Fibroblast of peridontal ligament (primary cell): ENCODE measurements at regions not wholly inside any gene's neighbourhood (a gene's known extent, or its start where the extent isn't known, plus 50 kb on each side); places are given as distances from the start of the nearest gene placed in this dataset.
A peak's percentile ranks its signal among the peaks of the same experiment; 100 is the strongest.

Experiments
- DNase-seq: peaks from one replicate; pipeline ENCODE4 v3.0.0-alpha.2; 2010; ENCODE audit errors: extremely low read depth

- peak; percentile 19 for DNase-seq
Observed at GRCh38 chr6:22067122-22067521, 229.7 kb downstream of the PRL start.

GRCh38 chr6:22067671-22068070 is 229.2 kb downstream of the PRL start:
- peak; percentile 25 for DNase-seq

DNA sequence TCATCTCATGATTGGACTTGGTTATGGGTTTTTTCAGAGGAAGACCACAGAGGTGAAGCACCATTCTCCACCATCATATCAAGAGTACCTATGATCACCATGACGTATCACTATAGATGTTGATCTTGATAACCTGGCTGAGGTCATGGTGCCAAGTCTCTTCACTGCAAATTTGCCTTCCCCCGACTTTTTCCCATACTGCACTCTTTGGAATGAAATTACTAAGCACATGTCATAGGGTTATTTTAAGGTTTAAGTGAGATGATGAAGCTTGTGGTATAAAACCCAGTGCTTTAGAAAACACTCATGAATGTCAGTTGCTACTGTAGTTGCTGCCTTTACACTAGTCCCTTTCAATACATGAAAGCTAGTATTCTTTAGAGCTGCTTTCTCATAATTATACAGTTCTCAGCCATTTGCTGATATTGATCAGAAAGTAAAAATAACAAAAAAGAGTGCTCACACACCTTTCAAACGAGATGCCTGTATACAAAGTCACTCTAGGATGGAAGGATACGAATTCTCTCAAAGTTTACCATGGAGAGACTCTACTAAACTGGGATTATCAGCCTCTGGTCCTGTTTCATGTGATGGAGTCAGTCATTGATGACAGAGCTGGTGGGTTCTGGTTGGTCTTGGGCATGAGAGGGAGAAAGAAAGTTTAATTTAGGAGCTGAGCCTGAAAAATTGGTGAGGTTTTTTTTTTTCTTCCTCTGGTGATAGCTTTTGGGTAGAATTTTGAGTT is 228.1 kb downstream of the PRL start:
- DNase-seq: no peak

DNA sequence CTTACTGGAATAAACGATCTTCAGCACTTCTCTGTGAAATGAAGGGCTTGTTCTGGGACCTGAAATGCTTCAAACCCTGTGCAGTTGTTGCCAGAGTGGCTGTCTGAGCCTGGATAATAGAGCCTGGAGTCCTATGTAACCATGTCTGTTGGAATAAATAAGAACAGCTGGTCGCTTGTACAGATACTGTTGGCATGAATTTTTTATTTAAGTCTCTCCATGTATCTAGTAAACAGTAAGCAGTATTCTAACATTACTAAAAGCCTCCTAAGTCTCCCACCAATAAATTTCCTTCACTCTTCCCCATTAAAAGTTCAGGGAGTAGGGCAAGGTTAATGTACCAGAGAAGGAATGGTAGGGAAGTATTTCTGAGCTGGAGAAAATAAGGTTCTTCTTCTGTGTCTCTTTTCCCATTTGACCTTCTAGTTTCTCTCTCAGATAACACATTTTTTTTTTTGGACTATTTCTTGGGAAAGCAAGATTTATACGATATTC is 227.5 kb downstream of the PRL start:
- no peak for DNase-seq

DNA sequence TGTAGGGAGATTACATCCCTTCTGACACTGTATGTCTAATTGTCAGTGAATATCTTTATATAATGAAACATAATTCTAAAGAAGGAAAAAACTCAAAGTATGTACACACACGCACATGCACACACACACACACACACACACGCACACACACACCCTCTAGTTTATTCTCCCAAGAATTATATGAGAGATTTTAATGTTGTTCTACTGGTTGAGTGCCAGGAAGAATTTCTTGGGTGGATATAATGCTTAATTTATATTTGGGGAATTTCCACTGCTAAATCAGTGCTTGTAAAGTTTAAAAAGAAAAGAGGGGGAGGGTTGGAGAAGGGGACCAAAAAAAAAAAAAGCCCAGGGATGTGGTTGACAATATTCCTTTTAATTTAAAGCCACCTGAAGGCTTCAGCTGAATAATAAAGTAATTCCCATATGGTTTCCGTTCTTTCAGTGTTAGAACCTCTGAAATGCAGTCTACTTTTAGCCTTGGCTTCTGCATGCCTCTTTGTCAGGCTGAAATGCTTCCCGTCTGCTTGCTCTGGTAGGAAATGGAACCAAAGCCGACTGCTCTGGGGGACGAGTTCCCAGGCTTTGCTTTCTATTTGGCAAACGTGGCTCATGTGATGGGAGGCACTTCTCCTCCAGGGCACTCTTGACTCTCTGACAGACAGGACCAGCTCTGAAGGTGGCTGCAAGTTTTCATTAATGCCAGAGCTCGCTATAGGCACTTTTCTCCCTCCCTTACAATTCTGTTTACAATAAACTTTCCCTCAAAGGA is 225.4 kb downstream of the PRL start:
- DNase-seq: peak; percentile 64

DNA sequence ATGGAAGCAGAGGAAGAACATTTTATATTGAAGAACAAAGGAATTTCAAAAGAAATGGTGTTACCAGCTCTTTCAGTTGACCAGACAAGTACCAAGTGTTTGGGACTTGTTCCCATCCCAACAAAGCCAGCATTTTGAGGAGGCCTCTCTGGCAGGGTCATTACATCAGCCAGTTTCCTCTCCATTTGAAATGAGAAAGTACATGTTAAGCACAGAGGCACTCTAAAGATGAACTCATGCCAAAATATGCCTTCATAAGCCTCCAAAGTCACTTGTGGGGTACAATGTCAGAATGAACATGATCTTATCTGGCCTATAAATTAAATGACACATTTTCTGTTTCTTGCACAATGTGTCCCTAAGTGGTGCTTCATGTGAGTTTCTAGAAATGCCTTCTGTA is 223.9 kb downstream of the PRL start:
- DNase-seq: peak; percentile 51

- DNase-seq: peak; percentile 63
Observed at GRCh38 chr6:22073516-22074198, 223.2 kb downstream of the PRL start.

DNA sequence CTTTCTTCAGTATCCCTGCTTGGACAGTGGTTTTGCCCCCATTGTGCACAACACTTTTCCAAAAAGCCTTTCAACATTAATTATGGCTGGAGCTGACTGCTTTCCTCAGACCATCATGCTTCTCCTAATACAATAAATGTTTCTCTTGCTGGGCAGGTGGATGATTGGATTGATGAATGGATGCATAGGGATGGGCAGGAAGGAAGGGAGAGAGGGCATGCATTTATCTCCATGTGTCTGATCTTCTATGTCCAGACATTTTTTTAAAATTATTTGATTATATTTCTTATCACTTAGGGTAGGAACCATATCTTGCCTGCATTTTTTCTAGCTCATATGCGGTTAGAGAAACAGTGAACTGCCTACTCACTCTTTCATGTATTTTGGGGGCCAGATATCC is 218.5 kb downstream of the PRL start:
- no peak for DNase-seq

- no peak for DNase-seq
Observed at GRCh38 chr6:22078802-22079545, 217.9 kb downstream of the PRL start.

DNA sequence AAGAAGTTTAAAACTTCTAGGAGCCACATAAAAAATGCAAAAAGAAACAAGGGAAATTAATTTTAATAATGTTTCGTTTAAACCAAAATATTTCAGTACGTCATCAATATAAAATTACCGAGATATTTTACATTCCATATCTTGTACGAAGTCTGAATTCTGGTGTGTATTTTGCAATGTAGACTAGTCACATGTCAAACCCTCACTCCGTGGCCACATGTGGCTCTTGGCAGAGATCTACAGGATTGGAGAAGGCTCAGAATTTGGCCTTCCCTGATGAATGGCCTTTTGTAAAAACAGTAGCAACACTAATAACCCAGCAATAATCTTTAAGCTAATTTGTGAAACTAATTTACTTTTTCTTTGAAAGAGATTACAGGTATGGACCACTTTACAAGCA is 217.1 kb downstream of the PRL start:
- no peak for DNase-seq

DNA sequence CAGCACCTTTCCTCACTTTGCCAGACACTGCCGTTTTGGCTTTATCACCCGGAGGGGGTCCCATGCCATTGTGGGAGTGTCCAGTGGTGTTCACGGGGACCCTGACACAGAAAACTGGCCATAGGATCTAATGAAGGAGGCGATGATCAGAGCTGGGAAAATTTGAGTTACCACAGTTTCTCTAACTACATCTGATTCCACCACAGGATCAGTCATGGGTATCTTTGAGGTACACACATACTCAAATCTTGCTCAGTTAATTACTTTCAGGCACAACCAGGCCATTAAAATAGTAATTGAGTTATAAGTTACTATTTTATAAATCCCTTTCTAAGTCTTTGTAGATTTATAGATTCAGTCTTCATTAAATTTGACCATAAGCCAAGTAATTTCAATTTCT is 215.1 kb downstream of the PRL start:
- no peak for DNase-seq

DNA sequence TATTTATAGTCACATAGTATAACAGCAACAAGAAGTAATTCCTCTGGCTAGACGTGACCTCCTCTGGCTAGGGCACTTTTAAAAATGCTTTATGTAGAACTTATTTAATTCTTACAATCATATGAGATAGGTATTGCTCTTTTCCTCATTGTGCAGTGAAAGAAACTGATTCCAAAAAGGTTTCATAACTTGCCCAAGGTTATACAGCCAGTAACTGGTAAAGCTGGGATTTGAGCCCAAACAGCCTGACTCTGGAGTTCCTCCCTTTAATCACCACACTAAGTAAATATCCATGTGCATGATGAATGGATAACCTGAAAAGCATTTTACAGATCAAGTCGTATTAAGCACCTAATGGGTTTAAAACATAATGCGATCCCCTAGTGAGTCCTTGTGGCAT is 214.6 kb downstream of the PRL start:
- DNase-seq: peak; percentile 60

DNA sequence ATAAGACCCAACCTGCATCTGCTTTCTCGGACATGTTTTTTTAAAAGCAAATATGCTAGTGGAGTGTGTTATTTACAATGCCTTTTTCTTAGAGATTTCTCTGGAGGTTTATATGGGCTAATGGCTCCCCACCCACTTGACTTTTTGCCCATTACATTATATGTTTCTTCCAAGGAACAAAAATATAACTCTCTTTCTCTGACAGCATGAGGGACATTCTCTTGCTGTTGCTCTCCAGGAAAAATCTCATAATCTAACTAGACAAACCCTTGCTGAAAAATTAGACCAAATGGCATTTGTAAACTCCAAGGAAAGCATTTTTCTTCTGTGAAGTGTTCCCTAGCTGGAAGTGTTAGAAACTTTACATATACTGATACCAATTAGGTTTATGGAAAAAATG is 213.7 kb downstream of the PRL start:
- no peak for DNase-seq

- no peak for DNase-seq
Observed at GRCh38 chr6:22087960-22088706, 208.7 kb downstream of the PRL start.

DNA sequence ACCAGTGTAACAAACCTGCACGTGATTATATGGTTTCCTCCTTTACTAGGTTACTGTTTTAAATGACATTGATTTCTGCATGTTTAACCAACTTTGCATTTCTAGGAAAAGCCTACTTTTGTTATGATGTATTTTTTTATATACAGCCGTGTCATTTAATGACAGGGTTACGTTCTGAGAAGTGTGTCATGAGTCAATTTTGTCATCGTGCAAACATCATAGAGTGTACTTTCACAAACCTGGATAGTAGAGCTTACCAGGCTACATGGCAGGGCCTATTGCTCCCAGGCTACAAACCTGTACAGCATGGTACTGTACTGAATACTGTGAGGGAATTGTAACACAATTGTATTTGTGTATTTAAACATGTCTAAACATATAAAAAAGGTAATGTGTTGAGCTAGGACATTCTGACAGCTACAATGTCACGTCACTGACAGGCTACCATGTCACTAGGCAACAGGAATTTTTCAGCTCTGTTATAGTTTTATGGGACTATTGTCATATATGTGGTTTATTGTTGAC is 205.3 kb downstream of the PRL start:
- DNase-seq: no peak

GRCh38 chr6:22095836-22096235 is 201.0 kb downstream of the PRL start:
- no peak for DNase-seq

GRCh38 chr6:22098601-22099031 is 198.2 kb downstream of the PRL start:
- DNase-seq: no peak

- DNase-seq: no peak
Observed at GRCh38 chr6:22099231-22099630, 197.6 kb downstream of the PRL start.

GRCh38 chr6:22099923-22100322 is 196.9 kb downstream of the PRL start:
- DNase-seq: peak; percentile 29

- DNase-seq: no peak
Observed at GRCh38 chr6:22101163-22101562, 195.7 kb downstream of the PRL start.

GRCh38 chr6:22102671-22103070 is 194.2 kb downstream of the PRL start:
- peak; percentile 33 for DNase-seq
